Transverse colon (tissue), 4 donors: ENCODE measurements at regions not wholly inside any gene's neighbourhood (a gene's known extent, or its start where the extent isn't known, plus 50 kb on each side); places are given as distances from the start of the nearest gene placed in this dataset.

Experiments
- DNase-seq: peaks from one replicate; pipeline ENCODE4 v3.0.0-alpha.2; 2019
- H3K27ac ChIP-seq, 4 donors: fragments of 200-600 bp; sonication (generic); 2 replicates each; pipeline ENCODE4 v1.5.1; 2016 to 2018; ENCODE audit warnings: inconsistent platforms in 4 of 4
- H3K27me3 ChIP-seq: fragments of 200-600 bp; sonication (generic); 2 replicates; pipeline ENCODE4 v1.5.1; 2017; ENCODE audit warnings: inconsistent platforms
- H3K36me3 ChIP-seq, 4 donors: fragments of 200-600 bp; sonication (generic); 2 replicates each; pipeline ENCODE4 v1.5.1; 2017 to 2019; ENCODE audit warnings: inconsistent platforms in 4 of 4
- H3K4me1 ChIP-seq, 4 donors: fragments of 200-600 bp; sonication (generic); 2 replicates each; pipeline ENCODE4 v1.5.1; 2017 to 2020; ENCODE audit warnings: inconsistent platforms in 4 of 4
- H3K4me3 ChIP-seq, 4 donors: fragments of 200-600 bp; sonication (generic); 1 replicate in 1 of 4; 2 replicates in 3 of 4; pipeline versions ENCODE4 v1.5.1 to v1.6.1; 2017 to 2019; ENCODE audit warnings: inconsistent platforms in 4 of 4
- H3K9me3 ChIP-seq, 2 donors: fragments of 200-600 bp; sonication (generic); 2 replicates each; pipeline ENCODE4 v1.5.1; 2017 to 2019; ENCODE audit warnings: inconsistent platforms in 2 of 2
- EP300 ChIP-seq: sonication (generic); formaldehyde crosslinking; IDR thresholded peaks from one replicate; pipeline ENCODE4 v1.6.1; 2017; ENCODE audit warnings: antibody characterized with exemption, low read depth
- POLR2A ChIP-seq: fragments of 450-650 bp; IDR thresholded peaks from one replicate; pipeline ENCODE4 v1.6.1; 2016; ENCODE audit warnings: antibody characterized with exemption, mild to moderate bottlenecking, moderate library complexity
- POLR2AphosphoS5 ChIP-seq, 3 donors: sonication (generic); formaldehyde crosslinking; IDR thresholded peaks; one replicate each; pipeline ENCODE4 v1.6.1; 2016; ENCODE audit warnings: antibody characterized with exemption in 3 of 3
- WGBS, 2 donors: methylation state at CpG; one replicate each; pipeline ENCODE4 v1.1.5; 2018; ENCODE audit warnings: low coverage in 1 of 2; 5-methylcytosine and 5-hydroxymethylcytosine counted together
- in situ Hi-C, 4 donors: fragments of 200-750 bp; cut with MboI; loops; one replicate each; pipeline versions ENCODE4 v1.15.0 to v1.15.1; 2017; ENCODE audit warnings: low sequenced_read_pairs in 3 of 4, low pct_ligation_motif_present in 1 of 4, low pct_unique_long_range_greater_than_20kb in 1 of 4
- intact Hi-C: fragments of 100-400 bp; cut with DNase I; formaldehyde crosslinking; loops from one replicate; pipeline ENCODE4 v1.15.1; 2023; ENCODE audit warnings: low total_unique reads
- TF ChIP-seq, protein P1 (sequence below), 5 experiments: fragments of 200-600 bp in 3 of 5; fragments of 450-650 bp in 2 of 5; sonication (generic) in 3 of 5; IDR thresholded peaks; 1 replicate in 2 of 5; 2 replicates in 3 of 5; pipeline ENCODE4 v1.5.1; 2016 to 2017; ENCODE audit warnings: antibody characterized with exemption in 5 of 5, inconsistent platforms in 3 of 5, mild to moderate bottlenecking in 2 of 5, moderate library complexity in 1 of 5

DNA sequence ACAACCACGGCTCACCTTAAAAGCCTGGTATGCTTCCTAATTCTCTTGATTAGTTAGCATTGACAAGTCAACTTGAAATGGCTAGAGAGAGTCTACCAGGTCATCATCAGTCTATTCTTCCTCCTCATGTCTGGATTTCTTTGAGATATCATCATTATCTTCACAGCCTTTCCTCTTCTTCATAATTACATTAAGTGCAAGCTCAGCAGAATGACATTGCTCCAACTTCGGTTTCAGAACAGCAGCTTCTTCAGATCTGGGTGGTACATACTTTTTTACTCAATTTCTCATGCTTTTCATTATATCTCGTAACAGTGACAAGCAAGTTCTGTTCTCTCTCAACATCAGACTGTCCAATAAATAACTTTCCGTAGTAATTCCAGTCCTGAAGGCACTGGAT is 337.5 kb upstream of the TENM3 start:
- no peaks in the 10 kb centered on the region for H3K27me3 ChIP-seq
- no peaks in the 10 kb centered on the region for H3K4me1 ChIP-seq
- intact Hi-C loops = no loop called here
- TF ChIP-seq POLR2A = no peak
- TF ChIP-seq EP300 = no peak
- TF ChIP-seq POLR2AphosphoS5 (IDR thresholded peaks at IDR 0.05) = no peak
- TF ChIP-seq, protein P1, sequence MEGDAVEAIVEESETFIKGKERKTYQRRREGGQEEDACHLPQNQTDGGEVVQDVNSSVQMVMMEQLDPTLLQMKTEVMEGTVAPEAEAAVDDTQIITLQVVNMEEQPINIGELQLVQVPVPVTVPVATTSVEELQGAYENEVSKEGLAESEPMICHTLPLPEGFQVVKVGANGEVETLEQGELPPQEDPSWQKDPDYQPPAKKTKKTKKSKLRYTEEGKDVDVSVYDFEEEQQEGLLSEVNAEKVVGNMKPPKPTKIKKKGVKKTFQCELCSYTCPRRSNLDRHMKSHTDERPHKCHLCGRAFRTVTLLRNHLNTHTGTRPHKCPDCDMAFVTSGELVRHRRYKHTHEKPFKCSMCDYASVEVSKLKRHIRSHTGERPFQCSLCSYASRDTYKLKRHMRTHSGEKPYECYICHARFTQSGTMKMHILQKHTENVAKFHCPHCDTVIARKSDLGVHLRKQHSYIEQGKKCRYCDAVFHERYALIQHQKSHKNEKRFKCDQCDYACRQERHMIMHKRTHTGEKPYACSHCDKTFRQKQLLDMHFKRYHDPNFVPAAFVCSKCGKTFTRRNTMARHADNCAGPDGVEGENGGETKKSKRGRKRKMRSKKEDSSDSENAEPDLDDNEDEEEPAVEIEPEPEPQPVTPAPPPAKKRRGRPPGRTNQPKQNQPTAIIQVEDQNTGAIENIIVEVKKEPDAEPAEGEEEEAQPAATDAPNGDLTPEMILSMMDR (IDR thresholded peaks at IDR 0.05) = no peak
- WGBS, 2 donors = 69 to 72% methylated on average over 3 to 4 of the region's 4 CpGs
- H3K27ac ChIP-seq = no peak overlapping the region
- no peaks in the 10 kb centered on the region for H3K9me3 ChIP-seq
- H3K4me3 ChIP-seq = no peak overlapping the region
- no peak for DNase-seq
- in situ Hi-C loops = no loop called here
- no peaks in the 10 kb centered on the region for H3K36me3 ChIP-seq

GRCh38 chr4:181908168-181908567 is 335.0 kb upstream of the TENM3 start:
- TF ChIP-seq POLR2AphosphoS5 (IDR thresholded peaks at IDR 0.05) (no peak), POLR2A (no peak), EP300 (no peak)
- TF ChIP-seq, protein P1 (IDR thresholded peaks at IDR 0.05) = no peak
- H3K9me3 ChIP-seq = no peaks in the 10 kb centered on the region
- intact Hi-C loops = no loop called here
- no peak for DNase-seq
- H3K27me3 ChIP-seq = no peaks in the 10 kb centered on the region
- H3K4me1 ChIP-seq = no peaks in the 10 kb centered on the region
- no peak overlapping the region for H3K4me3 ChIP-seq
- H3K36me3 ChIP-seq = no peaks in the 10 kb centered on the region
- H3K27ac ChIP-seq = no peak overlapping the region
- 80% methylated on average over 1 of the region's 1 CpG for WGBS, 2 donors
- in situ Hi-C loops = no loop called here

GRCh38 chr4:181909368-181909767 is 333.8 kb upstream of the TENM3 start:
- H3K4me1 ChIP-seq = no peaks in the 10 kb centered on the region
- H3K36me3 ChIP-seq = no peaks in the 10 kb centered on the region
- TF ChIP-seq POLR2A = no peak
- DNase-seq = no peak
- no peaks in the 10 kb centered on the region for H3K9me3 ChIP-seq
- no peaks in the 10 kb centered on the region for H3K27me3 ChIP-seq
- no peak overlapping the region for H3K4me3 ChIP-seq
- H3K27ac ChIP-seq = no peak overlapping the region
- in situ Hi-C loops = no loop called here
- 82 to 94% methylated on average over 4 to 6 of the region's 6 CpGs for WGBS, 2 donors
- intact Hi-C loops = no loop called here

- in situ Hi-C loops = no loop called here
- TF ChIP-seq EP300 = no peak
- TF ChIP-seq, protein P1 (IDR thresholded peaks at IDR 0.05) = no peak
- TF ChIP-seq POLR2AphosphoS5 (IDR thresholded peaks at IDR 0.05) = no peak
- no peak for TF ChIP-seq POLR2A
- DNase-seq = no peak
- Histone ChIP-seq H3K4me1 (no peaks in the 10 kb centered on the region), H3K9me3 (no peaks in the 10 kb centered on the region), H3K36me3 (no peaks in the 10 kb centered on the region), H3K27ac (no peak overlapping the region), H3K27me3 (no peaks in the 10 kb centered on the region), H3K4me3 (no peak overlapping the region)
- 25 to 29% methylated on average over 2 of the region's 2 CpGs for WGBS, 2 donors
- intact Hi-C loops = no loop called here
These were observed 331.8 kb upstream of the TENM3 start for GRCh38 chr4:181911420-181911819.

- DNase-seq = no peak
- in situ Hi-C loops = no loop called here
- Histone ChIP-seq H3K27me3 (no peaks in the 10 kb centered on the region), H3K9me3 (no peaks in the 10 kb centered on the region), H3K36me3 (no peaks in the 10 kb centered on the region), H3K27ac (no peak overlapping the region), H3K4me1 (no peaks in the 10 kb centered on the region), H3K4me3 (no peak overlapping the region)
- WGBS, 2 donors = 81 to 87% methylated on average over 4 of the region's 4 CpGs
- TF ChIP-seq POLR2A (no peak), EP300 (no peak), POLR2AphosphoS5 (IDR thresholded peaks at IDR 0.05) (no peak)
- TF ChIP-seq, protein P1 (IDR thresholded peaks at IDR 0.05) = no peak
- intact Hi-C loops = no loop called here
These were observed 309.7 kb upstream of the TENM3 start for GRCh38 chr4:181933471-181933870.
